Neuronal stem cell (in vitro differentiated cells): ENCODE measurements at regions not wholly inside any gene's neighbourhood (a gene's known extent, or its start where the extent isn't known, plus 50 kb on each side); places are given as distances from the start of the nearest gene placed in this dataset.

Source experiments
- DNase-seq: peaks from one replicate; pipeline ENCODE4 v3.0.0-alpha.2; 2013; ENCODE audit warnings: low spot score
- H2AFZ ChIP-seq: one replicate; pipeline ENCODE4 v1.6.1; 2013; ENCODE audit warnings: mild to moderate bottlenecking, low read length, inconsistent platforms
- H2AK5ac ChIP-seq: 2 replicates; pipeline ENCODE4 v1.6.1; 2013; ENCODE audit warnings: low read depth, mild to moderate bottlenecking, inconsistent platforms, low read length, moderate library complexity, mixed read lengths
- H2BK120ac ChIP-seq: 2 replicates; pipeline ENCODE4 v1.6.1; 2013; ENCODE audit warnings: low read depth, mild to moderate bottlenecking, inconsistent platforms, low read length, moderate library complexity, mixed read lengths
- H2BK12ac ChIP-seq: one replicate; pipeline ENCODE4 v1.6.1; 2013; ENCODE audit warnings: low read length, inconsistent platforms
- H2BK15ac ChIP-seq: 2 replicates; pipeline ENCODE4 v1.6.1; 2013; ENCODE audit warnings: mild to moderate bottlenecking, low read length, inconsistent platforms, mixed read lengths
- H2BK5ac ChIP-seq: one replicate; pipeline ENCODE4 v1.6.1; 2013; ENCODE audit warnings: inconsistent platforms, mild to moderate bottlenecking, low read length, moderate library complexity
- H3K14ac ChIP-seq: one replicate; pipeline ENCODE4 v1.6.1; 2013; ENCODE audit warnings: low read length, inconsistent platforms
- H3K18ac ChIP-seq: 2 replicates; pipeline ENCODE4 v1.6.1; 2013; ENCODE audit warnings: low read length, inconsistent platforms
- H3K23ac ChIP-seq: 2 replicates; pipeline ENCODE4 v1.6.1; 2013; ENCODE audit warnings: low read depth, mild to moderate bottlenecking, mixed read lengths, low read length, inconsistent platforms; ENCODE audit not compliant: poor library complexity
- H3K27ac ChIP-seq: replicated peaks from 3 replicates; pipeline ENCODE4 v1.5.1; 2013; ENCODE audit warnings: low read length, inconsistent platforms
- H3K27me3 ChIP-seq, 3 experiments: 2 replicates each; pipeline ENCODE4 v1.6.1; 2013; ENCODE audit warnings: low read length in 3 of 3, mild to moderate bottlenecking in 2 of 3, inconsistent platforms in 1 of 3, low read depth in 1 of 3, mixed read lengths in 1 of 3, moderate library complexity in 1 of 3; ENCODE audit not compliant: control insufficient read depth in 3 of 3, insufficient read depth in 3 of 3
- H3K36me3 ChIP-seq, 2 donors: replicated peaks in 1 of 2; 2 replicates each; pipeline ENCODE4 v1.6.1; 2013; ENCODE audit warnings: low read length in 2 of 2; ENCODE audit not compliant: control insufficient read depth in 2 of 2, insufficient read depth in 2 of 2
- H3K4ac ChIP-seq: 2 replicates; pipeline ENCODE4 v1.6.1; 2013; ENCODE audit warnings: inconsistent platforms, mild to moderate bottlenecking, low read length, moderate library complexity
- H3K4me1 ChIP-seq, 2 donors: 1 replicate in 1 of 2; 2 replicates in 1 of 2; pipeline ENCODE4 v1.6.1; 2013; ENCODE audit warnings: low read length in 2 of 2, low read depth in 1 of 2; ENCODE audit not compliant: control insufficient read depth in 2 of 2, insufficient read depth in 1 of 2
- H3K4me2 ChIP-seq: one replicate; pipeline ENCODE4 v1.6.1; 2013; ENCODE audit warnings: mild to moderate bottlenecking, low read length, inconsistent platforms; ENCODE audit not compliant: insufficient read depth, poor library complexity, severe bottlenecking
- H3K4me3 ChIP-seq, 2 donors: 2 replicates each; pipeline ENCODE4 v1.5.1; 2013; ENCODE audit warnings: low read length in 2 of 2, mild to moderate bottlenecking in 2 of 2, inconsistent platforms in 1 of 2, moderate library complexity in 1 of 2
- H3K79me1 ChIP-seq: one replicate; pipeline ENCODE4 v1.6.1; 2013; ENCODE audit warnings: low read depth, mild to moderate bottlenecking, inconsistent platforms, low read length, moderate library complexity
- H3K9ac ChIP-seq: one replicate; pipeline ENCODE4 v1.6.1; 2013; ENCODE audit warnings: mild to moderate bottlenecking, low read depth, low read length, inconsistent platforms; ENCODE audit not compliant: poor library complexity
- H3K9me3 ChIP-seq, 2 donors: replicated peaks in 1 of 2; 2 replicates each; pipeline versions ENCODE3 to v1.6.1; 2013; ENCODE audit warnings: low read length in 2 of 2, mild to moderate bottlenecking in 2 of 2, inconsistent platforms in 1 of 2, low read depth in 1 of 2, mixed read lengths in 1 of 2, moderate library complexity in 1 of 2; ENCODE audit not compliant: control insufficient read depth in 2 of 2, insufficient read depth in 1 of 2
- H4K8ac ChIP-seq: one replicate; pipeline ENCODE4 v1.6.1; 2013; ENCODE audit warnings: low read depth, mild to moderate bottlenecking, inconsistent platforms, low read length, moderate library complexity
- H4K91ac ChIP-seq: one replicate; pipeline ENCODE4 v1.6.1; 2013; ENCODE audit warnings: low read length, low read depth, mild to moderate bottlenecking, inconsistent platforms; ENCODE audit not compliant: poor library complexity
- WGBS, 2 donors: extraction: QIAGEN DNeasy Blood & Tissue Kit; methylation state at CpG; one replicate each; pipeline ENCODE4 v1.1.7; 2013; ENCODE audit warnings: missing lambda C conversion rate in 2 of 2, mixed read lengths in 1 of 2; ENCODE audit not compliant: insufficient read length in 2 of 2, insufficient replicate concordance in 1 of 2; ENCODE audit errors: extremely low coverage in 2 of 2; 5-methylcytosine and 5-hydroxymethylcytosine counted together

GRCh38 chr1:188986745-188987417, 1490.8 kb downstream of the BRINP3 start:
- Histone ChIP-seq H2BK120ac (no peak overlapping the region), H3K14ac (no peak overlapping the region), H3K4me3 (no peak overlapping the region), H4K91ac (peak overlapping the region; percentile 16), H3K27me3 (no peaks in the 10 kb centered on the region), H3K4me2 (no peak overlapping the region), H3K9ac (no peak overlapping the region), H2AK5ac (no peak overlapping the region), H3K27ac (no peak overlapping the region), H3K4ac (no peak overlapping the region), H3K36me3 (no peaks in the 10 kb centered on the region), H3K79me1 (no peaks in the 10 kb centered on the region), H2BK15ac (no peak overlapping the region), H3K9me3 (no peaks in the 10 kb centered on the region), H2BK5ac (no peak overlapping the region), H3K18ac (peak overlapping the region; percentile 35), H2AFZ (peak overlapping the region; percentile 33), H2BK12ac (no peak overlapping the region), H3K23ac (no peak overlapping the region), H3K4me1 (peaks cover 0 to 7% of the 10 kb centered on the region in 2 donors), H4K8ac (no peak overlapping the region)
- WGBS, 2 donors: no CpG with 5 or more reads among the region's 9 CpGs
- DNase-seq: no peak

- H3K4me1 ChIP-seq: peaks cover 0 to 7% of the 10 kb centered on the region in 2 donors
- no peak overlapping the region for H2BK12ac ChIP-seq
- H2AFZ ChIP-seq: no peak overlapping the region
- H2BK120ac ChIP-seq: no peak overlapping the region
- H3K79me1 ChIP-seq: no peaks in the 10 kb centered on the region
- no peak overlapping the region for H2AK5ac ChIP-seq
- no peak overlapping the region for H3K4ac ChIP-seq
- H3K14ac ChIP-seq: no peak overlapping the region
- H3K4me2 ChIP-seq: no peak overlapping the region
- no peak overlapping the region for H3K27ac ChIP-seq
- no peak overlapping the region for H4K8ac ChIP-seq
- no peaks in the 10 kb centered on the region for H3K36me3 ChIP-seq
- no peak for DNase-seq
- no peak overlapping the region for H3K4me3 ChIP-seq
- no peak overlapping the region for H3K9ac ChIP-seq
- H3K9me3 ChIP-seq: no peaks in the 10 kb centered on the region
- no peak overlapping the region for H3K23ac ChIP-seq
- no peak overlapping the region for H2BK15ac ChIP-seq
- WGBS, 2 donors: no CpG with 5 or more reads among the region's 3 CpGs
- no peak overlapping the region for H2BK5ac ChIP-seq
- no peaks in the 10 kb centered on the region for H3K27me3 ChIP-seq
- H3K18ac ChIP-seq: no peak overlapping the region
- no peak overlapping the region for H4K91ac ChIP-seq
These were observed 1489.1 kb downstream of the BRINP3 start for GRCh38 chr1:188988589-188988988.

- Histone ChIP-seq H3K23ac (no peak overlapping the region), H3K18ac (no peak overlapping the region), H3K14ac (no peak overlapping the region), H2BK5ac (no peak overlapping the region), H3K9ac (no peak overlapping the region), H2AK5ac (no peak overlapping the region), H2BK120ac (no peak overlapping the region), H3K27ac (no peak overlapping the region), H3K79me1 (no peaks in the 10 kb centered on the region), H3K4me3 (no peak overlapping the region), H4K91ac (no peak overlapping the region), H2BK12ac (no peak overlapping the region), H3K4ac (no peak overlapping the region), H3K4me2 (no peak overlapping the region), H3K4me1 (peaks cover 0 to 6% of the 10 kb centered on the region in 2 donors), H2AFZ (no peak overlapping the region), H2BK15ac (no peak overlapping the region), H3K9me3 (no peaks in the 10 kb centered on the region), H3K27me3 (no peaks in the 10 kb centered on the region), H4K8ac (no peak overlapping the region), H3K36me3 (no peaks in the 10 kb centered on the region)
- DNase-seq: no peak
- WGBS, 2 donors: no CpG with 5 or more reads among the region's 2 CpGs
These were observed 1486.3 kb downstream of the BRINP3 start for GRCh38 chr1:188991221-188991930.

GRCh38 chr1:189007824-189008223, 1469.8 kb downstream of the BRINP3 start:
- no peak overlapping the region for H3K27ac ChIP-seq
- H3K79me1 ChIP-seq: no peaks in the 10 kb centered on the region
- H2BK120ac ChIP-seq: no peak overlapping the region
- no peak overlapping the region for H4K8ac ChIP-seq
- no peak overlapping the region for H2AFZ ChIP-seq
- no peak overlapping the region for H3K18ac ChIP-seq
- no peak overlapping the region for H3K14ac ChIP-seq
- H3K4ac ChIP-seq: no peak overlapping the region
- no peak overlapping the region for H2AK5ac ChIP-seq
- H3K9ac ChIP-seq: no peak overlapping the region
- no peak overlapping the region for H2BK5ac ChIP-seq
- no CpG with 5 or more reads among the region's 3 CpGs for WGBS, 2 donors
- no peak overlapping the region for H2BK15ac ChIP-seq
- no peak overlapping the region for H2BK12ac ChIP-seq
- H3K9me3 ChIP-seq: no peaks in the 10 kb centered on the region
- H3K36me3 ChIP-seq: no peaks in the 10 kb centered on the region
- no peaks in the 10 kb centered on the region for H3K4me1 ChIP-seq
- H3K4me2 ChIP-seq: no peak overlapping the region
- H3K27me3 ChIP-seq: no peaks in the 10 kb centered on the region
- no peak overlapping the region for H3K23ac ChIP-seq
- no peak for DNase-seq
- no peak overlapping the region for H3K4me3 ChIP-seq
- H4K91ac ChIP-seq: no peak overlapping the region
